T-helper 2 cell (primary cell): ENCODE measurements at regions not wholly inside any gene's neighbourhood (a gene's known extent, or its start where the extent isn't known, plus 50 kb on each side); places are given as distances from the start of the nearest gene placed in this dataset.

ENCODE experiments used
- DNase-seq, 5 experiments: peaks; one replicate each; pipeline versions ENCODE4 v3.0.0 to v3.0.0-alpha.2; 2012 to 2022

DNA sequence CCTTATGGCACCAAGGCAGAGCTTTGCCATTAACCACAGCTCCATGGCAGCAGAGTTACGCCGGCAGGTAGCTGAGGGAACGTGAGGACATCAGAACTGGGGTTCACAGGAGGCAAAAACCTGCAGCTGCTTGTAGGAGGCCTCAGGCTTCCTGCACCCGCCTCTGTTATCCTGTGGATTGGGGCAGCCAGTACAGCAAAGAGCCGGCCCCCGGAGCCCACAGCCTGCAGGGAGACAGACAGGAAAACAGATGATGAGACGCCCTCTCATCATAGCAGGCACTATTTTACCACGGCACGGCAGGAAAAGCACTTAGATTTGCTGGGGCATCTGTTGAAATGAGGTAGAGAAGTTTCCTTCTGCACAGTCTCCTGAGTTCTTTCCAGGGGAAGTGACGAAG is 870.3 kb downstream of the TBC1D22A start:
- no peak for DNase-seq

- no peak for DNase-seq
Observed at GRCh38 chr22:47631571-47632102, 869.2 kb downstream of the TBC1D22A start.

- DNase-seq = no peak
Observed at GRCh38 chr22:47630741-47631534, 868.5 kb downstream of the TBC1D22A start.

GRCh38 chr22:47629791-47630655 is 867.6 kb downstream of the TBC1D22A start:
- DNase-seq = no peak

DNA sequence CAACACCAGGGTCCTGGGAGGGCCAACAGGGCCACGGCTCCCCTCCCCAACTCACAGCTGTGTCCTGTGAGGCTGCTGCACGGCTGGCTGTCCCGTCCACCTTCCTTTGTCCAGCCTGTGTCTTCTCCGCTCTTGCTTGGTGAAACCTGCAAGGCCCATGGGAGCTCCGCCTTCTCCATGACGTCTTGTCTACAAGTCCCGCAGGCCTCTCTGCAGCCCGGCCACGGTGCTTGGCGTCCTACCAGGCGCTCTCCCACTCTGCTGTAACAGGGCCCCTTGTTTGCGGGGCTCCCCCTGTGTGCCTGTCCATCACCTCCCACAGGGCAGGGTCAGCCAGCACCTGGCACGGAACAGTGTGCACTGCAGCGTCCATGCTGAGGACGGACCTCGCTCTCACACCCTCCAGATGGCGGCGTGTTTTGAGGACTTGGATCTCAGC is 866.8 kb downstream of the TBC1D22A start:
- no peak for DNase-seq

DNA sequence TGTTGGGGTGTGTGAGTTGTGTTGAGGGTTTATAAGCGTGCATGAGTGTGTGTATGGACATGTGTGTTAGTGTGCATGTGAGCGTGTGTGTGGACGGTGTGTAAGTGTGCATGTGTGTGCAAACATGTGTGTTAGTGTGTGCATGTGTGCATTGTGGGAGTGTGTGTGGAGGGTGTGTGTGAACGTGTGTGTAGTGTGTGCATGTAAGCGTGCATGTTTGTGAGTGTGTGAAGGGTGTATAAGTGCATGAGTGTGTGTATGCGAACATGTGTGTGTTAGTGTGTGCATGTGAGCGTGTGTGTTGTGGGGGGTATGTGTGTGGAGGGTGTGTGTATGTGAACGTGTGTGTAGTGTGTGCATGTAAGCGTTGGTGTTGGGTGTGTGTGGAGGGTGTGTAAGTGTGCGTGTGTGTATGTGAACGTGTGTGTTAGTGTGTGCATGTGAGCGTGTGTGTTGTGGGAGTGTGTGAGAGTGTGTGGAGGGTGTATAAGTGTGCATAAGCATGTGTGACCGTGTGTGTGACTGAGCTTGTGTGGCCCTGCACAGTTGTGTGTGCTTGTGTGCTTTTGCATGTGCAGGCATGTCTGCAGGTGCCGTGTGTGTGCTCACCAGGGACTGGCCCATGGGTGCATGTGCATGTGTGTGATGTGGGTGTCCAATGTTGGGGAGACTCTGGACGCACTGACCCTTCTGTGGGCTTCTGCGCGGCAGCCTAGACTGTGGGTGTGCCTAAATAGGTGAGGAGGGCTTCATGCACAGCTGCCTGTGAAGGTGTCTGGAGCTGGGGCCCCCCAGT is 866.2 kb downstream of the TBC1D22A start:
- no peak for DNase-seq

DNA sequence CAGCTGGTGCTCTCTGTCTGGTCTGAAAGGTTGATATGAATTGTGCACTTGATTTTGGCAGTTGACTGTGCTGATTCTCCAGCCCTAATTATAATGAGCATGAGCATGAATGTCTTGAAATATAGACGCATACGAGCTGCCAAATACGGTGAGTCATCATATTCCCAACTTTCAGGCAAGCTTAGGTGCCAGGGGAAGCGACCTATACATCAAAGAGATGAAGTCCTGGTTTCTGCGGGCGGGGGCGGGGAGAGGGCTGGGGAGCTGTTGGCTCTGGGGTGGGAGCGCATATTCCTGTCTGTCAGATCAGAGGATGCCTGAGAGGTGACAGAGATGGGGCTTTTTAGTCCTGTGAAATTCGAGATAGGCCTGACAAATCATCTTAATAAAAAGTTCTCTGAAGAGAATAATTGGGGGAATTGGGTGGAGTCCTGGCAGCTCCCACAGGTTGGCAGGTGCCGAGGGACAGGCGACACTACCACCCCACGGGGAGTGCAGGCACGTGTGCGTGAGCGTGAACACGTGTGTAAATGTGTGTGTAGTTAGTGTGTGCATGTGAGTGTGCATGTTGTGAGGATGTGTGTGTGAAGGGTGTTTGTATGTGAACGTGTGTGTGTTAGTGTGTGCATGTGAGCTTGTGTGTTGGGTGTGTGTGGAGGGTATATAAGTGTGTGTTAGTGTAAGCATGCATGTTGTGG is 865.3 kb downstream of the TBC1D22A start:
- DNase-seq = no peak

DNA sequence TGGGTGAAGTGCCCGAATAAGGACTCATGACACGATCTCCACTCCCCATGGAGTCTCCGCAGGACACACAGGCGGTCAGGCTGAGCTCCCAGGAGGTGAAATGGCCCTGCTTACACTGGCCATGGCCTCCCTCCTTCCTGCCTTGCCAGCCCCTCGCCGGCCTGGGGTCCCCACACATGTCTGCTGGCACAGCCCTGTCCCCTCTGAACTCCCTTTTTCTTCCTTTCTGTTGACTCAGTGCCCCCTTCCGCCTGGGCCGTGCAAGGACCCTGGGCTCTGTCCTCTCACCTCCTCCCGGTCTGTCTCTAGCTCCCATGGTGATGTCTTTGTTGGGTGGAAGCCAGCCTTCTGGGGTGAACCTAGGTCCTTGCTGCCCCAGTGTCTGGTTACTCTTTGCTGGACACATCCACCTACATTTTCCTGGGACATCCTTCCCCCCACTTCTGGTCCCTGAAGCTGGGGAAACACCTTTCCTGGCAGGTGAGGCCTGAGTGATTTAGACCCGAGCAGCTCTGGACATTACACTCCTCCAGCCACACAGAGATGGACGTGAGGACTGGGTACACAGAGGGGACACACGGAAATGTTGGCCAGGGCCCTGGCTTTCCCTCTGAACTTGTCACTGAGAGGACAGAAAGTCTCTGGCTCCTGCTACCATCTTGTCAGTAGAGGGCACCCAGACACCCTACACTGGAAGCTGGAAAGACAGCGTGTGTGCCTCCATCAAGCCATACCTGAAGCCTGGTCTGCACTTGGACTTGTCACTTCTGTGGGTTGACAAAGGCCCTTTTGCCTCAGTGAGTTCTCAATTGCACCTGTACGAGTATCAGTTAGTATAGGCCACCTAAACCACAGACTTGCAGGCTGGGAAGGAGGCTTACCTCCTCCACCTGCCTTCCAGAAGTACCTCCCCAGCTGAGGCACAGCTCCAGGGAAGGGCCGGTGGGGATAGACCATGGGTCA is 864.3 kb downstream of the TBC1D22A start:
- no peak for DNase-seq

GRCh38 chr22:47625531-47626427 is 863.3 kb downstream of the TBC1D22A start:
- DNase-seq = no peak

DNA sequence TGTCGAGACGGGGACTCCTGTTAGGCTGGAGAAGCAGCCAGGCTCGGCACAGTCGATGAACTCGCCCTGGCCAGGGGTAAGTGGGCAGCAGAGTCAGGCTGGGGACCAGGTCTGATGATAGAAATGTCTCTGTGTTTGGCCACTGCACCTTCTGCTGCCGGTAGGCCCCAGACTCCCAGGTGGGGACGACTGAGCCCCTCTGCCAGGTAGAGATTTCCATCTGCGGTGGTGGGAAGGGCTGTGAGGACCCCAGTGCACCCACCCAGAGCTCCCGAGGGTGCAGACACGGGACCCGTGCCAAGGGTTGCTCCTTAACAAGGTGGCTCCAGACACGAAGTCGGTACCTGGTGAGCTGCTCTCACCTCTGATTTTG is 862.5 kb downstream of the TBC1D22A start:
- no peak for DNase-seq

DNA sequence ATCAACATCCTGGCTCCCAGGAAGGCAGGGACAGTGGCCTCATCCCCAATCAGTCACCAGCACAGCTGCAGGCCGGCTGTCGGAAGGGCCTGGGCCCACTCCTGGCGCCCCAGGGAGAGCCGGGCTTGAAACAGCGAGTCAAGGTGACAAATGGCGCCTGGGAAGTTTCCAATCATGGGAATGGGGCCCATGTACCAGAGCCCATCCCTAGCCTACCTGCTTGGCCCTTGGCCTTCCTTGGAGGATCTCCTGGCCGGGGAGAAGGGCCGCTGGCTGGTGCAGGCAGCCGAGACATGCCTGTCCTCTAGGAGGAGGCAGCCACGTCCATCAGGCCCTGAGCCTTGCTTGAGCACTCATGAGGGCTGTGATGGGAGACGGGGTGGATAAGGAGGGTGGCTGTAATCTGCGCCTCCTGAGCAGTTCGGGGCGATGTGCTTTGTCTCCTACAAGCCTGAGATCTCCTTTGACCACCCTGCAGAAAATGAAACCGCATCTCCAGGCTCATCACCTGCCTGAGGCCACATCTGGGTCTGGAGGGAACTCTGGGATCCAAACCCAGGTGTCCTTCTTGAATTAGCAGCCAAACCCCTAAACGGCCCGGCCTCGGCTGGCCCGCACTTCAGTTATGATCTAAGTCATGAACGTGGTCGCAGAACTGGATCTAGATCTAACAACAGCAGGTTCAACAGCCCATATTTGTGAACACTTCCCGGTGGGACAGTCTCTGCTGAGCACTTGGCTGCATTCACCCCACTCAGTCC is 862.0 kb downstream of the TBC1D22A start:
- DNase-seq = no peak

DNA sequence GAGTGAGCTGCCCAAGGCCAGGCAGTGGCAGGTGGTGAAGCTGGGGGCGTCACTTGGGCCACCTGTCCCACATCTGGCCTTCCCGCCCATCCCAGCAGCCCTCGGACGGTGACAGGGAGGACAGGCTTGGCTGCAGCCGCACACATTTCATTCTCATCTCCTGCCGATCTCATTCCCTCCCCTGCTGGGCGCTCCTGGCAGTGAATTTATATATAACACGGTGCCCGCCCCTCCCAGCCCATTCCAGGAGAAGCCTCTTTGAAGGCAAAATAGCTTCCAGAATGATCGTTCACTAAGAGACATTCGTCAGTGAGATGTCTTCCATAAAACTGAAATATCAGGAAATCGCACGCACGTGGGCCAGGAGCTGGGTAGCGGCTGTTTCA is 861.3 kb downstream of the TBC1D22A start:
- no peak for DNase-seq

- no peak for DNase-seq
Observed at GRCh38 chr22:47623066-47623762, 860.8 kb downstream of the TBC1D22A start.

- DNase-seq = no peak
Observed at GRCh38 chr22:47622541-47622940, 860.1 kb downstream of the TBC1D22A start.

DNA sequence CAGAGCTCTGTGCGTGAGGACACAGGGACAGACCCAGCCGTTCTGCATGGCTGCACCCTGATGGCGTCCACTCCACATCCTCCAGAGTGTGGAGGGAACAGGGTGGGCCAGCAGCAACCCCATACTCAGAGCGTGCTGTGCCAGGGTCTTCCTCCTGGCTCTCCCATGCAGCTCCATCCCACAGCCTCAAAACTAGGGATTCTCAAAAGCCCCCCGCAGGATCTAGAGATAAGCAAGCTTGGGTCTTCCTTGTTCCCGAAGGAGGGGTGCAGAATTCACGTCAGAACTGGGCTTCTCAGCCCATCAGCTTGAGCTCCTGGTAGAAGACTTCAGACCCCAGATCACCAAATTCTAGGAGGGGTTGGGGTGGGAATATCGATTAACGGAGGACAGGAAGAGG is 858.8 kb downstream of the TBC1D22A start:
- DNase-seq = no peak

DNA sequence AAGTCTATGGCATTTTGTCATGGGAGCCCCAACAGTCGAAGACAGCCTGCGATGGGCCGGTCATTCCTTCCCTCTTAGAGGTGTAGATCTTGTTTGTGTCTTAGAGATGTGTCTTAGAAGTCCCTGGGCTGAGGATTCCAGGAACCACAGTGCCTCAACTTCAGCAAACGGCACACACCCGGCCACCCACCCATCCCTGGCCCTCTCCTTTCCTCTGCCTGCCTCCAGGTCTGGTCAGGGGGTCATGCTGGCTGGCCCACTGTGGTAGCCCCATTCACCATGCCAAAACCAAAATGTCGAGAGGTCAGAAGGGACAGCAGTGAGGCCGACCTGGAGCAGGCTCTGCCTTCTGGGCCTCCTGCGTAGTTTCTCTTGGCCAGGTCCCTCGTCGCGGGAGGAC is 857.9 kb downstream of the TBC1D22A start:
- no peak for DNase-seq

- DNase-seq = no peak
Observed at GRCh38 chr22:47619631-47620030, 857.2 kb downstream of the TBC1D22A start.
